Stimulated activated CD4-positive, alpha-beta T cell treated with anti-CD3 and anti-CD28 coated beads, Interleukin-4, amount 100 ng/mL, for 48 hours (primary cell): ENCODE measurements at regions not wholly inside any gene's neighbourhood (a gene's known extent, or its start where the extent isn't known, plus 50 kb on each side); places are given as distances from the start of the nearest gene placed in this dataset.
"Not testable (repeated sequence)": the region's sequence is repeated elsewhere in the genome, so short reads cannot be mapped to it uniquely, and the experiment has no call there.

Source experiments
- DNase-seq, 2 donors: peaks; one replicate each; pipeline ENCODE4 v3.0.0-alpha.2; 2020; ENCODE audit warnings: low read depth in 2 of 2

- no peak for DNase-seq
These were observed 119.9 kb upstream of the ATP2B2 start for GRCh38 chr3:10625323-10625722.

GRCh38 chr3:10627884-10628572, 122.6 kb upstream of the ATP2B2 start:
- no peak for DNase-seq

- no peak for DNase-seq
These were observed 123.7 kb upstream of the ATP2B2 start for GRCh38 chr3:10628891-10629670.

- no peak for DNase-seq
These were observed 124.3 kb upstream of the ATP2B2 start for GRCh38 chr3:10629671-10630040.

GRCh38 chr3:10631224-10631623, 125.8 kb upstream of the ATP2B2 start:
- DNase-seq = no peak

GRCh38 chr3:10632125-10632524, 126.7 kb upstream of the ATP2B2 start:
- DNase-seq = no peak

- DNase-seq = no peak
These were observed 127.4 kb upstream of the ATP2B2 start for GRCh38 chr3:10632741-10633140.

- no peak for DNase-seq
These were observed 130.2 kb upstream of the ATP2B2 start for GRCh38 chr3:10635446-10636076.

- no peak for DNase-seq
These were observed 132.0 kb upstream of the ATP2B2 start for GRCh38 chr3:10637342-10637741.

- no peak for DNase-seq
These were observed 133.1 kb upstream of the ATP2B2 start for GRCh38 chr3:10638466-10638865.

GRCh38 chr3:10641760-10642159, 136.4 kb upstream of the ATP2B2 start:
- DNase-seq = no peak

- no peak for DNase-seq
These were observed 138.8 kb upstream of the ATP2B2 start for GRCh38 chr3:10644189-10644588.

GRCh38 chr3:10645800-10646199, 140.4 kb upstream of the ATP2B2 start:
- no peak for DNase-seq

- no peak for DNase-seq
These were observed 141.3 kb upstream of the ATP2B2 start for GRCh38 chr3:10646531-10647335.

GRCh38 chr3:10647376-10647775, 142.0 kb upstream of the ATP2B2 start:
- DNase-seq = no peak

- no peak for DNase-seq
These were observed 142.8 kb upstream of the ATP2B2 start for GRCh38 chr3:10648181-10648580.

- not testable (repeated sequence) for DNase-seq
These were observed 144.1 kb upstream of the ATP2B2 start for GRCh38 chr3:10649463-10649862.

- DNase-seq = no peak
These were observed 146.1 kb upstream of the ATP2B2 start for GRCh38 chr3:10651506-10651905.

GRCh38 chr3:10653241-10653640, 147.9 kb upstream of the ATP2B2 start:
- DNase-seq = no peak

- DNase-seq = no peak
These were observed 148.7 kb upstream of the ATP2B2 start for GRCh38 chr3:10653866-10654611.

GRCh38 chr3:10655105-10655504, 149.7 kb upstream of the ATP2B2 start:
- no peak for DNase-seq
